ENCODE measurements at regions not wholly inside any gene's neighbourhood (a gene's known extent, or its start where the extent isn't known, plus 50 kb on each side); places are given as distances from the start of the nearest gene placed in this dataset.

GRCh38 chr5:116371431-116371830 lies 203.2 kb downstream of the SEMA6A start:
- Histone ChIP-seq H3K4me1 (peaks cover 0 to 9% (median 3%) of the 10 kb centered on the region in 4 donors), H3K27ac (peak overlapping the region; percentile 9 to 40 (median 27)), H3K27me3 (no peaks in the 10 kb centered on the region), H3K36me3 (no peaks in the 10 kb centered on the region), H3K9me3 (no peaks in the 10 kb centered on the region), H3K4me3 (no peak overlapping the region)
- TF ChIP-seq POLR2A (IDR thresholded peaks at IDR 0.05) (no peak), CTCF (IDR thresholded peaks at IDR 0.05) (no peak)
- WGBS (ENCODE audit: insufficient coverage, low coverage, low lambda C conversion rate, missing lambda C conversion rate), result 37% methylated on average over 2 of the region's 2 CpGs
- intact Hi-C loops (cut with DNase I), result no loop called here
- DNase-seq (no peak), ATAC-seq (peak; percentile 50 to 65 (median 58))

- peaks cover 0 to 9% (median 3%) of the 10 kb centered on the region in 4 donors for H3K4me1 ChIP-seq
- H3K9me3 ChIP-seq, result no peaks in the 10 kb centered on the region
- H3K27me3 ChIP-seq, result no peaks in the 10 kb centered on the region
- H3K27ac ChIP-seq, result peak overlapping the region; percentile 9 to 40 (median 27)
- WGBS (ENCODE audit: insufficient coverage, low coverage, low lambda C conversion rate, missing lambda C conversion rate), result 4% methylated on average over 2 of the region's 2 CpGs
- ATAC-seq, result peak; percentile 82 to 93 (median 82)
- TF ChIP-seq CTCF (IDR thresholded peaks at IDR 0.05) (no peak), POLR2A (IDR thresholded peaks at IDR 0.05) (no peak)
- no peak for DNase-seq
- H3K4me3 ChIP-seq, result no peak overlapping the region
- no peaks in the 10 kb centered on the region for H3K36me3 ChIP-seq
- intact Hi-C loops (cut with DNase I), result no loop called here
Measured at GRCh38 chr5:116370886-116371285, 203.7 kb downstream of the SEMA6A start.

- no peaks in the 10 kb centered on the region for H3K9me3 ChIP-seq
- DNase-seq, result no peak
- no peaks in the 10 kb centered on the region for H3K27me3 ChIP-seq
- 76% methylated on average over 4 of the region's 4 CpGs for WGBS (ENCODE audit: insufficient coverage, low coverage, low lambda C conversion rate, missing lambda C conversion rate)
- no peak overlapping the region for H3K4me3 ChIP-seq
- H3K4me1 ChIP-seq, result peaks cover 0 to 9% (median 3%) of the 10 kb centered on the region in 4 donors
- peak overlapping the region in 1 of 3 donors; percentile 3 for H3K27ac ChIP-seq
- no peak for ATAC-seq
- no peaks in the 10 kb centered on the region for H3K36me3 ChIP-seq
- TF ChIP-seq CTCF (IDR thresholded peaks at IDR 0.05), result no peak
- TF ChIP-seq POLR2A (IDR thresholded peaks at IDR 0.05), result no peak
- intact Hi-C loops (cut with DNase I), result no loop called here
Measured at GRCh38 chr5:116370149-116370548, 204.5 kb downstream of the SEMA6A start.

GRCh38 chr5:116365006-116365496 lies 209.6 kb downstream of the SEMA6A start:
- Histone ChIP-seq H3K27ac (no peak overlapping the region), H3K4me3 (no peak overlapping the region), H3K4me1 (no peaks in the 10 kb centered on the region), H3K36me3 (no peaks in the 10 kb centered on the region), H3K27me3 (no peaks in the 10 kb centered on the region), H3K9me3 (no peaks in the 10 kb centered on the region)
- WGBS (ENCODE audit: insufficient coverage, low coverage, low lambda C conversion rate, missing lambda C conversion rate), result 67% methylated on average over 3 of the region's 3 CpGs
- TF ChIP-seq POLR2A (IDR thresholded peaks at IDR 0.05), result no peak
- TF ChIP-seq CTCF (IDR thresholded peaks at IDR 0.05), result no peak
- intact Hi-C loops (cut with DNase I), result no loop called here
- DNase-seq (no peak), ATAC-seq (no peak)

- Histone ChIP-seq H3K4me1 (no peaks in the 10 kb centered on the region), H3K27ac (no peak overlapping the region), H3K4me3 (no peak overlapping the region), H3K36me3 (no peaks in the 10 kb centered on the region), H3K27me3 (no peaks in the 10 kb centered on the region), H3K9me3 (no peaks in the 10 kb centered on the region)
- TF ChIP-seq CTCF (IDR thresholded peaks at IDR 0.05) (no peak), POLR2A (IDR thresholded peaks at IDR 0.05) (no peak)
- intact Hi-C loops (cut with DNase I), result no loop called here
- DNase-seq, result no peak
- ATAC-seq, result peak; percentile 45 to 78 (median 53)
- 68% methylated on average over 1 of the region's 1 CpG for WGBS (ENCODE audit: insufficient coverage, low coverage, low lambda C conversion rate, missing lambda C conversion rate)
Measured at GRCh38 chr5:116363780-116364179, 210.8 kb downstream of the SEMA6A start.
